Lower lobe of right lung (tissue), 2 donors: ENCODE measurements at regions not wholly inside any gene's neighbourhood (a gene's known extent, or its start where the extent isn't known, plus 50 kb on each side); places are given as distances from the start of the nearest gene placed in this dataset.
"Not testable (repeated sequence)": the region's sequence is repeated elsewhere in the genome, so short reads cannot be mapped to it uniquely, and the experiment has no call there.

Experiments
- ATAC-seq, 2 donors: fragments of 200-7000 bp; cut with Tn5 transposase; one replicate each; pipeline ENCODE4 v1.9.1; 2020 to 2022; ENCODE audit warnings: mild to moderate bottlenecking in 2 of 2, moderate library complexity in 2 of 2
- DNase-seq: peaks from one replicate; pipeline ENCODE4 v3.0.0-alpha.2; 2020
- H3K27ac ChIP-seq: fragments of 200-600 bp; one replicate; pipeline ENCODE4 v1.8.0; 2022
- H3K27me3 ChIP-seq: fragments of 200-600 bp; one replicate; pipeline ENCODE4 v1.8.0; 2022; ENCODE audit warnings: low read depth
- H3K36me3 ChIP-seq: fragments of 200-600 bp; one replicate; pipeline ENCODE4 v1.8.0; 2022; ENCODE audit warnings: mild to moderate bottlenecking
- H3K4me1 ChIP-seq: fragments of 200-600 bp; one replicate; pipeline ENCODE4 v1.8.0; 2022
- H3K4me3 ChIP-seq: fragments of 200-600 bp; one replicate; pipeline ENCODE4 v1.8.0; 2022; ENCODE audit warnings: mild to moderate bottlenecking
- H3K9me3 ChIP-seq: fragments of 200-600 bp; one replicate; pipeline ENCODE4 v1.8.0; 2022
- CTCF ChIP-seq: fragments of 200-600 bp; IDR thresholded peaks from one replicate; pipeline ENCODE4 v1.8.0; 2022; ENCODE audit warnings: antibody characterized with exemption, mild to moderate bottlenecking
- intact Hi-C: fragments of 100-400 bp; cut with DNase I; formaldehyde crosslinking; loops from one replicate; pipeline ENCODE4 v1.11.0; 2022
- donor health status: DM: no; HTN: yes; CAD: no; lungs with severe emphysema.

- TF ChIP-seq CTCF: no peak
- Histone ChIP-seq H3K4me1 (no peaks in the 10 kb centered on the region), H3K36me3 (no peaks in the 10 kb centered on the region), H3K4me3 (no peak overlapping the region), H3K9me3 (no peaks in the 10 kb centered on the region), H3K27ac (no peak overlapping the region), H3K27me3 (no peaks in the 10 kb centered on the region)
- ATAC-seq (no peak), DNase-seq (no peak)
- intact Hi-C loops: no loop called here
Measured at GRCh38 chr15:38112406-38112805, 140.2 kb upstream of the SPRED1 start.

GRCh38 chr15:38115121-38115520 is 137.5 kb upstream of the SPRED1 start:
- Histone ChIP-seq H3K27me3 (no peaks in the 10 kb centered on the region), H3K4me1 (no peaks in the 10 kb centered on the region), H3K36me3 (no peaks in the 10 kb centered on the region), H3K27ac (no peak overlapping the region), H3K4me3 (no peak overlapping the region), H3K9me3 (no peaks in the 10 kb centered on the region)
- DNase-seq: no peak
- intact Hi-C loops: no loop called here
- ATAC-seq: no peak
- TF ChIP-seq CTCF: no peak

- no peak overlapping the region for H3K27ac ChIP-seq
- H3K4me1 ChIP-seq: no peaks in the 10 kb centered on the region
- no peak for ATAC-seq
- H3K27me3 ChIP-seq: no peaks in the 10 kb centered on the region
- no peak for DNase-seq
- no peaks in the 10 kb centered on the region for H3K9me3 ChIP-seq
- intact Hi-C loops: no loop called here
- no peak for TF ChIP-seq CTCF
- H3K36me3 ChIP-seq: no peaks in the 10 kb centered on the region
- H3K4me3 ChIP-seq: no peak overlapping the region
Measured at GRCh38 chr15:38117781-38118180, 134.9 kb upstream of the SPRED1 start.

DNA sequence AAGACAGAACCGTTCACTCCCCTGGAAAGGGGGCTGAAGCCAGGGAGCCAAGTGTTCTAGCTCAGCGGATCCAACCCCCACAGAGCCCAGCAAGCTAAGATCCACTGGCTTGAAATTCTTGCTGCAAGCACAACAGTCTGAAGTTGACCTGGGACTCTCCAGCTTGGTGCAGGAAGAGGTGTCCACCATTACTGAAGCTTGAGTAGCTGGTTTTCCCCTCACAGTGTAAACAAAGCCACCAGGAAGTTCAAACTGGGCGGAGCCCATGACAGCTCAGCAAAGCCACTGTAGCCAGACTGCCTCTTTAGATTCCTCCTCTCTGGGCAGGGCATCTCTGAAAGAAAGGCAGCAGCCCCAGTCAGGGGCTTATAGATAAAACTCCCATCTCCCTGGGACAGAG is 132.8 kb upstream of the SPRED1 start:
- not testable (repeated sequence) for H3K4me1 ChIP-seq, ATAC-seq, H3K27me3 ChIP-seq, H3K4me3 ChIP-seq, H3K27ac ChIP-seq, H3K9me3 ChIP-seq, H3K36me3 ChIP-seq
- intact Hi-C loops: loop anchor here (10.0 kb wide), 1 partner anchor 145 kb away; no protein-coding TSS in a partner anchor
- DNase-seq: peak; percentile 51

- H3K4me1 ChIP-seq: peaks cover 34% of the 10 kb centered on the region
- peak in 1 of 2 donors; percentile 7 for ATAC-seq
- no peak overlapping the region for H3K27ac ChIP-seq
- intact Hi-C loops: loop anchor here (10.0 kb wide), 1 partner anchor 137 kb away; no protein-coding TSS in a partner anchor
- H3K4me3 ChIP-seq: no peak overlapping the region
- TF ChIP-seq CTCF: no peak
- no peaks in the 10 kb centered on the region for H3K9me3 ChIP-seq
- no peak for DNase-seq
- no peaks in the 10 kb centered on the region for H3K36me3 ChIP-seq
- H3K27me3 ChIP-seq: no peaks in the 10 kb centered on the region
Measured at GRCh38 chr15:38127306-38127771, 125.3 kb upstream of the SPRED1 start.

- ATAC-seq (peak in 1 of 2 donors; percentile 25), DNase-seq (no peak)
- H3K27ac ChIP-seq: peak overlapping the region; percentile 77
- no peak for TF ChIP-seq CTCF
- peaks cover 34% of the 10 kb centered on the region for H3K4me1 ChIP-seq
- no peaks in the 10 kb centered on the region for H3K27me3 ChIP-seq
- H3K9me3 ChIP-seq: no peaks in the 10 kb centered on the region
- intact Hi-C loops: loop anchor here (10.0 kb wide), 1 partner anchor 136 kb away; no protein-coding TSS in a partner anchor
- no peaks in the 10 kb centered on the region for H3K36me3 ChIP-seq
- H3K4me3 ChIP-seq: no peak overlapping the region
Measured at GRCh38 chr15:38128341-38128781, 124.3 kb upstream of the SPRED1 start.
